GM12878 (cell line): ENCODE measurements at regions not wholly inside any gene's neighbourhood (a gene's known extent, or its start where the extent isn't known, plus 50 kb on each side); places are given as distances from the start of the nearest gene placed in this dataset.

ENCODE experiments used
- ATAC-seq: fragments of 200-7000 bp; cut with Tn5 transposase; 3 replicates; pipeline ENCODE4 v1.9.1; 2020; ENCODE audit warnings: mild to moderate bottlenecking, moderate library complexity
- BruUV-seq: library from RNA; stranded (reverse); fragments of 400-500 nt; replicated peaks from 2 replicates; lab custom pipeline; 2021; lab: Mats Ljungman, UMichigan
- CTCF ChIA-PET: fragments of 300-600 bp; sonication (Branson Sonifier 250); formaldehyde crosslinking; extraction: SDS; loops from one replicate; lab custom pipeline; 2021; ENCODE audit warnings: inconsistent platforms; lab: Yijun Ruan, JAX
- POLR2A ChIA-PET: fragments of 350-600 bp; formaldehyde crosslinking; extraction: SDS; loops from one replicate; lab custom pipeline; 2021; ENCODE audit warnings: inconsistent platforms; lab: Charles Lee
- RAD21 ChIA-PET: fragments of 300-600 bp; sonication (Branson Sonifier 250); formaldehyde crosslinking; loops from one replicate; lab custom pipeline; 2023; ENCODE audit warnings: antibody characterized with exemption; ENCODE audit not compliant: unreplicated experiment; lab: Charles Lee
- SMC1A ChIA-PET: fragments of 300-600 bp; sonication (Branson Sonifier 250); formaldehyde crosslinking; loops from one replicate; lab custom pipeline; 2023; ENCODE audit not compliant: unreplicated experiment, uncharacterized antibody; lab: Charles Lee
- DNase-seq: peaks from one replicate; pipeline ENCODE4 v3.0.0-alpha.2; 2011; ENCODE audit warnings: low read depth, low spot score
- FAIRE-seq: peaks from 3 replicates; lab custom pipeline; 2011; peaks lifted over from hg19 to GRCh38; lab: Jason Lieb, UNC
- H2AFZ ChIP-seq: 2 replicates; pipeline ENCODE4 v1.6.0; 2011; ENCODE audit warnings: low read depth, low read length, control low read depth; ENCODE audit not compliant: control insufficient read depth
- H3K27ac ChIP-seq: 2 replicates; pipeline ENCODE4 v1.5.1; 2011; ENCODE audit warnings: control low read depth; ENCODE audit not compliant: control insufficient read depth, insufficient read depth
- H3K27me3 ChIP-seq, 2 experiments: replicated peaks in 1 of 2; 2 replicates each; pipeline versions ENCODE4 v1.6.0 to v1.6.1; 2011; ENCODE audit warnings: low read length in 1 of 2; ENCODE audit not compliant: control insufficient read depth in 2 of 2, insufficient read depth in 2 of 2
- H3K36me3 ChIP-seq, 2 experiments: 2 replicates each; pipeline ENCODE4 v1.5.1; 2011; ENCODE audit warnings: low read length in 1 of 2; ENCODE audit not compliant: control insufficient read depth in 2 of 2, insufficient read depth in 2 of 2
- H3K4me1 ChIP-seq: 2 replicates; pipeline ENCODE4 v1.6.1; 2011; ENCODE audit warnings: mild to moderate bottlenecking, low read length, moderate library complexity, mixed read lengths; ENCODE audit not compliant: control insufficient read depth, insufficient read depth
- H3K4me2 ChIP-seq: 2 replicates; pipeline ENCODE4 v1.6.0; 2011; ENCODE audit warnings: control low read depth; ENCODE audit not compliant: control insufficient read depth, insufficient read depth
- H3K4me3 ChIP-seq: fragments of 200-600 bp; sonication (generic); 2 replicates; pipeline ENCODE4 v1.5.1; 2016
- H3K79me2 ChIP-seq: 2 replicates; pipeline ENCODE4 v1.6.0; 2011; ENCODE audit warnings: low read length; ENCODE audit not compliant: control insufficient read depth, insufficient read depth
- H3K9ac ChIP-seq: 2 replicates; pipeline ENCODE4 v1.8.0; 2011; ENCODE audit warnings: low read length, control low read depth, mixed read lengths; ENCODE audit not compliant: control insufficient read depth, insufficient read depth
- H3K9me3 ChIP-seq: replicated peaks from 3 replicates; pipeline ENCODE4 v1.5.1; 2011; ENCODE audit warnings: mild to moderate bottlenecking, low read length; ENCODE audit not compliant: control insufficient read depth, insufficient read depth
- H4K20me1 ChIP-seq: 2 replicates; pipeline ENCODE4 v1.6.0; 2011; ENCODE audit not compliant: control insufficient read depth, insufficient read depth
- BRCA1 ChIP-seq: IDR thresholded peaks from 2 replicates; pipeline ENCODE4 v1.6.1; 2011; ENCODE audit warnings: low read depth, low read length, improper control_type of control experiment
- ETV6 ChIP-seq, 2 experiments: fragments of 450-650 bp in 1 of 2; IDR thresholded peaks in 1 of 2; conservative IDR thresholded peaks in 1 of 2; 2 replicates each; pipeline ENCODE4 v1.6.1; 2014; ENCODE audit warnings: antibody characterized with exemption in 1 of 2, borderline replicate concordance in 1 of 2, low read depth in 1 of 2, mild to moderate bottlenecking in 1 of 2, moderate library complexity in 1 of 2
- EZH2 ChIP-seq: IDR thresholded peaks from 2 replicates; pipeline ENCODE4 v1.6.1; 2012; ENCODE audit warnings: low read depth, mild to moderate bottlenecking, control low read depth, inconsistent platforms, low read length, borderline replicate concordance; ENCODE audit not compliant: control insufficient read depth
- HCFC1 ChIP-seq: fragments of 150-350 bp; IDR thresholded peaks from 2 replicates; pipeline ENCODE4 v1.6.1; 2014; ENCODE audit warnings: low read length
- RELA ChIP-seq: fragments of 450-650 bp; IDR thresholded peaks from 2 replicates; pipeline ENCODE4 v1.8.0; 2014; ENCODE audit warnings: borderline replicate concordance; ENCODE audit not compliant: partially characterized antibody
- RUNX3 ChIP-seq: IDR thresholded peaks from 2 replicates; pipeline ENCODE4 v1.6.1; 2012; ENCODE audit warnings: low read length, inconsistent platforms
- SIX5 ChIP-seq: IDR thresholded peaks from 2 replicates; pipeline ENCODE4 v1.6.1; 2011; ENCODE audit warnings: mild to moderate bottlenecking, low read depth, low read length, moderate library complexity; ENCODE audit not compliant: severe bottlenecking
- STAT1 ChIP-seq: fragments of 450-650 bp; conservative IDR thresholded peaks from 2 replicates; pipeline ENCODE4 v1.6.1; 2014; ENCODE audit warnings: antibody characterized with exemption, mild to moderate bottlenecking
- YBX1 ChIP-seq: fragments of 450-650 bp; IDR thresholded peaks from 2 replicates; pipeline ENCODE4 v1.6.1; 2016; ENCODE audit warnings: antibody characterized with exemption
- ZNF384 ChIP-seq: IDR thresholded peaks from 2 replicates; pipeline ENCODE4 v1.6.1; 2012; ENCODE audit warnings: low read depth, mild to moderate bottlenecking, low read length, improper control_type of control experiment, borderline replicate concordance
- WGBS: methylation state at CpG from one replicate; pipeline ENCODE4 v1.1.6; 2016; ENCODE audit warnings: low lambda C conversion rate; ENCODE audit not compliant: insufficient replicate concordance, insufficient coverage; ENCODE audit errors: missing lambda C conversion rate; 5-methylcytosine and 5-hydroxymethylcytosine counted together
- in situ Hi-C: fragments of 300-500 bp; cut with MboI; formaldehyde crosslinking; loops from 9 replicates; pipeline ENCODE4 v1.14.3; 2018; ENCODE audit warnings: mixed read lengths
- intact Hi-C: fragments of 100-400 bp; cut with micrococcal nuclease; formaldehyde crosslinking; loops from one replicate; pipeline ENCODE4 v1.14.2; 2022; ENCODE audit not compliant: unreplicated experiment
- TF ChIP-seq, protein P1 (sequence below): IDR thresholded peaks from 2 replicates; pipeline ENCODE4 v1.6.1; 2011; ENCODE audit warnings: borderline replicate concordance, low read depth, mild to moderate bottlenecking, moderate library complexity, low read length; ENCODE audit not compliant: insufficient read depth, poor library complexity, severe bottlenecking
- TF ChIP-seq, protein P2 (sequence below): IDR thresholded peaks from 2 replicates; pipeline ENCODE4 v1.6.1; 2011; ENCODE audit warnings: low read depth, low read length, improper control_type of control experiment, borderline replicate concordance
- TF ChIP-seq, protein P3 (sequence below): fragments of 450-650 bp; IDR thresholded peaks from 2 replicates; pipeline ENCODE4 v1.6.1; 2017; ENCODE audit warnings: antibody characterized with exemption, mild to moderate bottlenecking, moderate library complexity
- TF ChIP-seq, protein P4 (sequence below): fragments of 450-650 bp; IDR thresholded peaks from 2 replicates; pipeline ENCODE4 v1.6.1; 2017; ENCODE audit warnings: mild to moderate bottlenecking, moderate library complexity

DNA sequence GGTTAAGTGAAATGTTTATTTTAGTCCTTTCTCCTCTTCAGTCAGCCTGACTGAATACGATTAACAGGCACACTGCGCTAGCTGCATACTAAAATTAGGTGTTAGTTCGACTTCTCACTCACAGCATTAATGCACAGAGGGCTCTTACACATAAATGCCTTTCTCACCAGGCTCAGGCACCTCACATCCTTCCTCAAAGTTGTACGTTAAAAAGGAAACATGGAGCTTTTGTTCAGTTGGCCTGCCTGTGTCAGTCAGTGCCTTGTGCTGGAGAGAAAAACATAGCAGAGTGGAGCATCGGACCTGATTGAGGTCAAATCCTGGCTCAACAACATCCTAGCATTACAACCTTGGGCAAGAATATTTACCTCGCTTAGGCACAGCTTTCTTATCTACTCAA lies 236.0 kb upstream of the ZNF462 start (continued):
- TF ChIP-seq, protein P1, sequence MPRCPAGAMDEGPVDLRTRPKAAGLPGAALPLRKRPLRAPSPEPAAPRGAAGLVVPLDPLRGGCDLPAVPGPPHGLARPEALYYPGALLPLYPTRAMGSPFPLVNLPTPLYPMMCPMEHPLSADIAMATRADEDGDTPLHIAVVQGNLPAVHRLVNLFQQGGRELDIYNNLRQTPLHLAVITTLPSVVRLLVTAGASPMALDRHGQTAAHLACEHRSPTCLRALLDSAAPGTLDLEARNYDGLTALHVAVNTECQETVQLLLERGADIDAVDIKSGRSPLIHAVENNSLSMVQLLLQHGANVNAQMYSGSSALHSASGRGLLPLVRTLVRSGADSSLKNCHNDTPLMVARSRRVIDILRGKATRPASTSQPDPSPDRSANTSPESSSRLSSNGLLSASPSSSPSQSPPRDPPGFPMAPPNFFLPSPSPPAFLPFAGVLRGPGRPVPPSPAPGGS: no peak

DNA sequence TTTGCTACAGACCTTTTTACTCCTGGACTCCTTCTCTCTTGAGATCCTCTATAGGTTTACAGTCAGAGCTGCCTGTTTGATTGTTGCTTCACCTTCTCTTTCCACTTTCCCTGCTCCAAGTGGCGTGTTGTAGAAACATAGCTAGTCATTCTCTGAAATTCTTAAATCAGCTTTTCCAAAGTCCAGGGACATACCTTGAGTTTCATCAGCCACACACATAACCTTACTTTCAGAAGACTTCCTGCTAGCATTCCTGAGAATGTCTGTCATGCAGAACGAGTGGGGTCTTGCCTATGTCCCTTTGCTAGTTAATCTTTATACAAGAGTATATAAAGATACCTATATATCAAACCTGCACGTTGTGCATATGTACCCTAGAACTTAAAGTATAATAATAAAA lies 230.3 kb upstream of the ZNF462 start:
- H4K20me1 ChIP-seq: no peaks in the 10 kb centered on the region
- FAIRE-seq: no peak
- ATAC-seq: no peak
- no peak overlapping the region for H3K27ac ChIP-seq
- H3K4me1 ChIP-seq: no peaks in the 10 kb centered on the region
- no peak overlapping the region for H3K4me2 ChIP-seq
- DNase-seq: no peak
- POLR2A ChIA-PET: no interaction called here
- no peaks in the 10 kb centered on the region for H3K27me3 ChIP-seq
- in situ Hi-C loops: no loop called here
- SMC1A ChIA-PET: interaction anchor here (0.6 to 1.2 kb wide), 2 partner anchors 72 to 369 kb away, joined by 3 read pairs; no protein-coding TSS in a partner anchor
- H3K9ac ChIP-seq: no peak overlapping the region
- H3K79me2 ChIP-seq: no peaks in the 10 kb centered on the region
- intact Hi-C loops: no loop called here
- no peak overlapping the region for H2AFZ ChIP-seq
- WGBS: 0% methylated on average over 3 of the region's 3 CpGs
- no TSS peak for BruUV-seq
- no peaks in the 10 kb centered on the region for H3K9me3 ChIP-seq
- no peaks in the 10 kb centered on the region for H3K36me3 ChIP-seq
- H3K4me3 ChIP-seq: no peak overlapping the region
- RAD21 ChIA-PET: no interaction called here
- CTCF ChIA-PET: no interaction called here
- TF ChIP-seq EZH2 (no peak), HCFC1 (no peak), STAT1 (no peak), SIX5 (no peak), BRCA1 (no peak), RUNX3 (no peak), ZNF384 (no peak), YBX1 (no peak), RELA (no peak), ETV6 (conservative IDR thresholded peaks at IDR 0.05 in 1 of 2, IDR thresholded peaks at IDR 0.05 in 1 of 2; ENCODE audit: borderline replicate concordance in 1 of 2, low read depth in 1 of 2) (no peak)
- TF ChIP-seq, protein P2, sequence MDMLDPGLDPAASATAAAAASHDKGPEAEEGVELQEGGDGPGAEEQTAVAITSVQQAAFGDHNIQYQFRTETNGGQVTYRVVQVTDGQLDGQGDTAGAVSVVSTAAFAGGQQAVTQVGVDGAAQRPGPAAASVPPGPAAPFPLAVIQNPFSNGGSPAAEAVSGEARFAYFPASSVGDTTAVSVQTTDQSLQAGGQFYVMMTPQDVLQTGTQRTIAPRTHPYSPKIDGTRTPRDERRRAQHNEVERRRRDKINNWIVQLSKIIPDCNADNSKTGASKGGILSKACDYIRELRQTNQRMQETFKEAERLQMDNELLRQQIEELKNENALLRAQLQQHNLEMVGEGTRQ: no peak
- TF ChIP-seq, protein P3, sequence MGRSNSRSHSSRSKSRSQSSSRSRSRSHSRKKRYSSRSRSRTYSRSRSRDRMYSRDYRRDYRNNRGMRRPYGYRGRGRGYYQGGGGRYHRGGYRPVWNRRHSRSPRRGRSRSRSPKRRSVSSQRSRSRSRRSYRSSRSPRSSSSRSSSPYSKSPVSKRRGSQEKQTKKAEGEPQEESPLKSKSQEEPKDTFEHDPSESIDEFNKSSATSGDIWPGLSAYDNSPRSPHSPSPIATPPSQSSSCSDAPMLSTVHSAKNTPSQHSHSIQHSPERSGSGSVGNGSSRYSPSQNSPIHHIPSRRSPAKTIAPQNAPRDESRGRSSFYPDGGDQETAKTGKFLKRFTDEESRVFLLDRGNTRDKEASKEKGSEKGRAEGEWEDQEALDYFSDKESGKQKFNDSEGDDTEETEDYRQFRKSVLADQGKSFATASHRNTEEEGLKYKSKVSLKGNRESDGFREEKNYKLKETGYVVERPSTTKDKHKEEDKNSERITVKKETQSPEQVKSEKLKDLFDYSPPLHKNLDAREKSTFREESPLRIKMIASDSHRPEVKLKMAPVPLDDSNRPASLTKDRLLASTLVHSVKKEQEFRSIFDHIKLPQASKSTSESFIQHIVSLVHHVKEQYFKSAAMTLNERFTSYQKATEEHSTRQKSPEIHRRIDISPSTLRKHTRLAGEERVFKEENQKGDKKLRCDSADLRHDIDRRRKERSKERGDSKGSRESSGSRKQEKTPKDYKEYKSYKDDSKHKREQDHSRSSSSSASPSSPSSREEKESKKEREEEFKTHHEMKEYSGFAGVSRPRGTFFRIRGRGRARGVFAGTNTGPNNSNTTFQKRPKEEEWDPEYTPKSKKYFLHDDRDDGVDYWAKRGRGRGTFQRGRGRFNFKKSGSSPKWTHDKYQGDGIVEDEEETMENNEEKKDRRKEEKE: no peak
- TF ChIP-seq, protein P4, sequence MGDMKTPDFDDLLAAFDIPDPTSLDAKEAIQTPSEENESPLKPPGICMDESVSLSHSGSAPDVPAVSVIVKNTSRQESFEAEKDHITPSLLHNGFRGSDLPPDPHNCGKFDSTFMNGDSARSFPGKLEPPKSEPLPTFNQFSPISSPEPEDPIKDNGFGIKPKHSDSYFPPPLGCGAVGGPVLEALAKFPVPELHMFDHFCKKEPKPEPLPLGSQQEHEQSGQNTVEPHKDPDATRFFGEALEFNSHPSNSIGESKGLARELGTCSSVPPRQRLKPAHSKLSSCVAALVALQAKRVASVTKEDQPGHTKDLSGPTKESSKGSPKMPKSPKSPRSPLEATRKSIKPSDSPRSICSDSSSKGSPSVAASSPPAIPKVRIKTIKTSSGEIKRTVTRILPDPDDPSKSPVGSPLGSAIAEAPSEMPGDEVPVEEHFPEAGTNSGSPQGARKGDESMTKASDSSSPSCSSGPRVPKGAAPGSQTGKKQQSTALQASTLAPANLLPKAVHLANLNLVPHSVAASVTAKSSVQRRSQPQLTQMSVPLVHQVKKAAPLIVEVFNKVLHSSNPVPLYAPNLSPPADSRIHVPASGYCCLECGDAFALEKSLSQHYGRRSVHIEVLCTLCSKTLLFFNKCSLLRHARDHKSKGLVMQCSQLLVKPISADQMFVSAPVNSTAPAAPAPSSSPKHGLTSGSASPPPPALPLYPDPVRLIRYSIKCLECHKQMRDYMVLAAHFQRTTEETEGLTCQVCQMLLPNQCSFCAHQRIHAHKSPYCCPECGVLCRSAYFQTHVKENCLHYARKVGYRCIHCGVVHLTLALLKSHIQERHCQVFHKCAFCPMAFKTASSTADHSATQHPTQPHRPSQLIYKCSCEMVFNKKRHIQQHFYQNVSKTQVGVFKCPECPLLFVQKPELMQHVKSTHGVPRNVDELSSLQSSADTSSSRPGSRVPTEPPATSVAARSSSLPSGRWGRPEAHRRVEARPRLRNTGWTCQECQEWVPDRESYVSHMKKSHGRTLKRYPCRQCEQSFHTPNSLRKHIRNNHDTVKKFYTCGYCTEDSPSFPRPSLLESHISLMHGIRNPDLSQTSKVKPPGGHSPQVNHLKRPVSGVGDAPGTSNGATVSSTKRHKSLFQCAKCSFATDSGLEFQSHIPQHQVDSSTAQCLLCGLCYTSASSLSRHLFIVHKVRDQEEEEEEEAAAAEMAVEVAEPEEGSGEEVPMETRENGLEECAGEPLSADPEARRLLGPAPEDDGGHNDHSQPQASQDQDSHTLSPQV: no peak
